PFSK-1 (cell line): ENCODE measurements at regions not wholly inside any gene's neighbourhood (a gene's known extent, or its start where the extent isn't known, plus 50 kb on each side); places are given as distances from the start of the nearest gene placed in this dataset.

ENCODE experiments used
- FOXP2 ChIP-seq: optimal IDR thresholded peaks from 2 replicates; pipeline ENCODE3; 2011; ENCODE audit warnings: borderline replicate concordance, control low read depth, inconsistent platforms; ENCODE audit not compliant: insufficient read depth; ENCODE audit errors: extremely low read length, extremely low read depth
- POLR2AphosphoS5 ChIP-seq: IDR thresholded peaks from 2 replicates; pipeline ENCODE4 v1.6.1; 2012; ENCODE audit warnings: low read depth, mild to moderate bottlenecking, control low read depth, low read length, moderate library complexity
- SIN3A ChIP-seq: IDR thresholded peaks from 2 replicates; pipeline ENCODE4 v1.6.1; 2012; ENCODE audit warnings: mild to moderate bottlenecking, low read length, moderate library complexity, borderline replicate concordance; ENCODE audit not compliant: insufficient read depth
- TAF1 ChIP-seq: IDR thresholded peaks from 2 replicates; pipeline ENCODE4 v1.6.1; 2012; ENCODE audit warnings: low read length, control low read depth, borderline replicate concordance; ENCODE audit not compliant: insufficient read depth
- TF ChIP-seq, protein P1 (sequence below), 2 experiments: IDR thresholded peaks; 2 replicates each; pipeline versions ENCODE4 v1.6.1 to v1.8.0; 2011 to 2012; ENCODE audit warnings: low read depth in 2 of 2, low read length in 2 of 2, control low read depth in 1 of 2, inconsistent platforms in 1 of 2, mild to moderate bottlenecking in 1 of 2, moderate library complexity in 1 of 2; ENCODE audit not compliant: insufficient read depth in 1 of 2

GRCh38 chr1:101667761-101668160 lies 329.0 kb downstream of the OLFM3 start:
- TF ChIP-seq TAF1 (no peak), FOXP2 (no peak), SIN3A (no peak), POLR2AphosphoS5 (no peak)
- TF ChIP-seq, protein P1, sequence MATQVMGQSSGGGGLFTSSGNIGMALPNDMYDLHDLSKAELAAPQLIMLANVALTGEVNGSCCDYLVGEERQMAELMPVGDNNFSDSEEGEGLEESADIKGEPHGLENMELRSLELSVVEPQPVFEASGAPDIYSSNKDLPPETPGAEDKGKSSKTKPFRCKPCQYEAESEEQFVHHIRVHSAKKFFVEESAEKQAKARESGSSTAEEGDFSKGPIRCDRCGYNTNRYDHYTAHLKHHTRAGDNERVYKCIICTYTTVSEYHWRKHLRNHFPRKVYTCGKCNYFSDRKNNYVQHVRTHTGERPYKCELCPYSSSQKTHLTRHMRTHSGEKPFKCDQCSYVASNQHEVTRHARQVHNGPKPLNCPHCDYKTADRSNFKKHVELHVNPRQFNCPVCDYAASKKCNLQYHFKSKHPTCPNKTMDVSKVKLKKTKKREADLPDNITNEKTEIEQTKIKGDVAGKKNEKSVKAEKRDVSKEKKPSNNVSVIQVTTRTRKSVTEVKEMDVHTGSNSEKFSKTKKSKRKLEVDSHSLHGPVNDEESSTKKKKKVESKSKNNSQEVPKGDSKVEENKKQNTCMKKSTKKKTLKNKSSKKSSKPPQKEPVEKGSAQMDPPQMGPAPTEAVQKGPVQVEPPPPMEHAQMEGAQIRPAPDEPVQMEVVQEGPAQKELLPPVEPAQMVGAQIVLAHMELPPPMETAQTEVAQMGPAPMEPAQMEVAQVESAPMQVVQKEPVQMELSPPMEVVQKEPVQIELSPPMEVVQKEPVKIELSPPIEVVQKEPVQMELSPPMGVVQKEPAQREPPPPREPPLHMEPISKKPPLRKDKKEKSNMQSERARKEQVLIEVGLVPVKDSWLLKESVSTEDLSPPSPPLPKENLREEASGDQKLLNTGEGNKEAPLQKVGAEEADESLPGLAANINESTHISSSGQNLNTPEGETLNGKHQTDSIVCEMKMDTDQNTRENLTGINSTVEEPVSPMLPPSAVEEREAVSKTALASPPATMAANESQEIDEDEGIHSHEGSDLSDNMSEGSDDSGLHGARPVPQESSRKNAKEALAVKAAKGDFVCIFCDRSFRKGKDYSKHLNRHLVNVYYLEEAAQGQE (IDR thresholded peaks at IDR 0.05; ENCODE audit: insufficient read depth in 1 of 2, low read depth in 2 of 2, low read length in 2 of 2): no peak

- TF ChIP-seq, protein P1 (IDR thresholded peaks at IDR 0.05; ENCODE audit: insufficient read depth in 1 of 2, low read depth in 2 of 2, low read length in 2 of 2): no peak
- TF ChIP-seq TAF1 (no peak), POLR2AphosphoS5 (no peak), SIN3A (no peak), FOXP2 (no peak)
Measured at GRCh38 chr1:101683136-101683535, 313.6 kb downstream of the OLFM3 start.

GRCh38 chr1:101683561-101683960 lies 313.2 kb downstream of the OLFM3 start:
- TF ChIP-seq TAF1 (no peak), SIN3A (no peak), POLR2AphosphoS5 (no peak), FOXP2 (no peak)
- TF ChIP-seq, protein P1 (IDR thresholded peaks at IDR 0.05; ENCODE audit: insufficient read depth in 1 of 2, low read depth in 2 of 2, low read length in 2 of 2): no peak

DNA sequence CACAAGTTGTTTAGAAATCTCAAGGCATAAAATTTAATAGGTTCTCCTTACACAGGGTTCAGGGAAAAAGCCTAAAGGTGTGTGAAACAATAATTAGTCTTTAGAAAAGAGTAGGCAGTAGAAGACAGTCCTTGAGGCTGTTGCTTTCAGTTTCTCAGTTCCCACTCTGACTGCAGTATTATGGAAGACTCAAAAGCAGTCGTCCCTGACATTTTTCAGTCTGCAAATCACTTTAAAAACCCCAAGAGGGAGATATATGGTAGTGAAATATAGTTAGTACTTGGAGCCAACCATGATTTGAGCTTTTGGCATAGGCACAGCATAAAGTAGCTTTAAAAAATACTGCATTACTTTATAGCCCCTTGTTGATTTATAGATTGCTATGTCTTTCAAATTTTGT lies 299.7 kb downstream of the OLFM3 start:
- TF ChIP-seq TAF1 (no peak), SIN3A (no peak), FOXP2 (no peak)

DNA sequence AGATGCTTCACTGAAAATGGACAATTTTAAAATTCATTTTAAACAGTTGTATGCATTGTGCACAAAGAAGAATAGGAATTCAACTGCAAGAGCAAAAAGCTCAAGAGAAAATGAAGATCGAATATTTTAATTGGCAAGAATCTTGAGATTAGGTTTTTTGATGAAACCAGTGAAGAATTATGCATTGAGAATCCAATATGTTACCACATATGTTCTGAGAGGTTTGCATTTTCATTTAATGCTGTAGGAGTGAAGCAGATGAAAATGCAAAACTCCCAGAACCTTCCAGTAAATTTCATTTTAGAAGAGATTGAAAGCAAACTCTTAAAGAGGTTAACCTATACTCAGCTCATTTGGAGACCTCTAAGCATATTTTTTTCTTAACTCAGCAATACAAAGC lies 298.0 kb downstream of the OLFM3 start:
- TF ChIP-seq, protein P1 (IDR thresholded peaks at IDR 0.05; ENCODE audit: insufficient read depth in 1 of 2, low read depth in 2 of 2, low read length in 2 of 2): no peak
- TF ChIP-seq FOXP2 (no peak), TAF1 (no peak), POLR2AphosphoS5 (no peak), SIN3A (no peak)
